Ishikawa (cell line): ENCODE measurements at regions not wholly inside any gene's neighbourhood (a gene's known extent, or its start where the extent isn't known, plus 50 kb on each side); places are given as distances from the start of the nearest gene placed in this dataset.

Experiments used
- CEBPB ChIP-seq: IDR thresholded peaks from 2 replicates; pipeline ENCODE4 v1.6.1; 2012
- CREB1 ChIP-seq: IDR thresholded peaks from 2 replicates; pipeline ENCODE4 v1.6.1; 2012; ENCODE audit warnings: low read depth
- EGR1 ChIP-seq: IDR thresholded peaks from 2 replicates; pipeline ENCODE4 v1.6.1; 2012
- EP300 ChIP-seq: IDR thresholded peaks from 2 replicates; pipeline ENCODE4 v1.6.1; 2012; ENCODE audit warnings: borderline replicate concordance
- FOXM1 ChIP-seq: IDR thresholded peaks from 2 replicates; pipeline ENCODE4 v1.6.1; 2012; ENCODE audit warnings: low read depth, borderline replicate concordance
- MAX ChIP-seq: IDR thresholded peaks from 2 replicates; pipeline ENCODE4 v1.6.1; 2012
- NFIC ChIP-seq: IDR thresholded peaks from 2 replicates; pipeline ENCODE4 v1.6.1; 2012
- RAD21 ChIP-seq: IDR thresholded peaks from 2 replicates; pipeline ENCODE4 v1.6.1; 2012; ENCODE audit warnings: low read depth
- REST ChIP-seq: IDR thresholded peaks from 2 replicates; pipeline ENCODE4 v1.6.1; 2012; ENCODE audit warnings: low read depth, mild to moderate bottlenecking
- TAF1 ChIP-seq: IDR thresholded peaks from 2 replicates; pipeline ENCODE4 v1.6.1; 2012; ENCODE audit warnings: low read depth, mild to moderate bottlenecking
- TCF12 ChIP-seq: IDR thresholded peaks from 2 replicates; pipeline ENCODE4 v1.6.1; 2012; ENCODE audit warnings: low read depth
- TEAD4 ChIP-seq: IDR thresholded peaks from 2 replicates; pipeline ENCODE4 v1.6.1; 2012
- USF1 ChIP-seq: IDR thresholded peaks from 2 replicates; pipeline ENCODE4 v1.6.1; 2012
- YY1 ChIP-seq: IDR thresholded peaks from 2 replicates; pipeline ENCODE4 v1.6.1; 2012; ENCODE audit warnings: low read depth
- ZBTB7A ChIP-seq: IDR thresholded peaks from 2 replicates; pipeline ENCODE4 v1.6.1; 2012; ENCODE audit warnings: low read depth

- no peak for TF ChIP-seq CREB1
- TF ChIP-seq NFIC: no peak
- no peak for TF ChIP-seq TEAD4
- TF ChIP-seq FOXM1: no peak
- TF ChIP-seq ZBTB7A: no peak
- TF ChIP-seq USF1: no peak
- no peak for TF ChIP-seq MAX
- no peak for TF ChIP-seq EP300
- TF ChIP-seq CEBPB: no peak
- no peak for TF ChIP-seq RAD21
- no peak for TF ChIP-seq TCF12
- TF ChIP-seq YY1: no peak
- TF ChIP-seq REST: no peak
- TF ChIP-seq TAF1: no peak
- no peak for TF ChIP-seq EGR1
Measured at GRCh38 chr10:2871673-2872219, 195.6 kb upstream of the PFKP start.

- no peak for TF ChIP-seq EGR1
- TF ChIP-seq YY1: no peak
- TF ChIP-seq TAF1: no peak
- no peak for TF ChIP-seq ZBTB7A
- TF ChIP-seq CEBPB: no peak
- TF ChIP-seq MAX: no peak
- TF ChIP-seq CREB1: no peak
Measured at GRCh38 chr10:2870654-2871053, 196.7 kb upstream of the PFKP start.

- TF ChIP-seq FOXM1: no peak
- TF ChIP-seq USF1: no peak
- TF ChIP-seq REST: peak; percentile 62; the same call in 1 of the 2 replicates
- no peak for TF ChIP-seq NFIC
- TF ChIP-seq ZBTB7A: no peak
- no peak for TF ChIP-seq EGR1
- TF ChIP-seq CREB1: no peak
- TF ChIP-seq TAF1: no peak
Measured at GRCh38 chr10:2867788-2868299, 199.5 kb upstream of the PFKP start.

- TF ChIP-seq REST: no peak
- no peak for TF ChIP-seq FOXM1
- no peak for TF ChIP-seq TEAD4
- no peak for TF ChIP-seq TCF12
- no peak for TF ChIP-seq TAF1
- no peak for TF ChIP-seq RAD21
- no peak for TF ChIP-seq CEBPB
- no peak for TF ChIP-seq NFIC
- TF ChIP-seq YY1: no peak
- TF ChIP-seq EGR1: no peak
- TF ChIP-seq ZBTB7A: no peak
- no peak for TF ChIP-seq USF1
- no peak for TF ChIP-seq CREB1
- TF ChIP-seq MAX: no peak
- no peak for TF ChIP-seq EP300
Measured at GRCh38 chr10:2866569-2866968, 200.8 kb upstream of the PFKP start.
